ENCODE measurements at regions not wholly inside any gene's neighbourhood (a gene's known extent, or its start where the extent isn't known, plus 50 kb on each side); places are given as distances from the start of the nearest gene placed in this dataset.

- DNase-seq (ENCODE audit: low spot score), result no peak
- TF ChIP-seq, protein P1, sequence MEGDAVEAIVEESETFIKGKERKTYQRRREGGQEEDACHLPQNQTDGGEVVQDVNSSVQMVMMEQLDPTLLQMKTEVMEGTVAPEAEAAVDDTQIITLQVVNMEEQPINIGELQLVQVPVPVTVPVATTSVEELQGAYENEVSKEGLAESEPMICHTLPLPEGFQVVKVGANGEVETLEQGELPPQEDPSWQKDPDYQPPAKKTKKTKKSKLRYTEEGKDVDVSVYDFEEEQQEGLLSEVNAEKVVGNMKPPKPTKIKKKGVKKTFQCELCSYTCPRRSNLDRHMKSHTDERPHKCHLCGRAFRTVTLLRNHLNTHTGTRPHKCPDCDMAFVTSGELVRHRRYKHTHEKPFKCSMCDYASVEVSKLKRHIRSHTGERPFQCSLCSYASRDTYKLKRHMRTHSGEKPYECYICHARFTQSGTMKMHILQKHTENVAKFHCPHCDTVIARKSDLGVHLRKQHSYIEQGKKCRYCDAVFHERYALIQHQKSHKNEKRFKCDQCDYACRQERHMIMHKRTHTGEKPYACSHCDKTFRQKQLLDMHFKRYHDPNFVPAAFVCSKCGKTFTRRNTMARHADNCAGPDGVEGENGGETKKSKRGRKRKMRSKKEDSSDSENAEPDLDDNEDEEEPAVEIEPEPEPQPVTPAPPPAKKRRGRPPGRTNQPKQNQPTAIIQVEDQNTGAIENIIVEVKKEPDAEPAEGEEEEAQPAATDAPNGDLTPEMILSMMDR (IDR thresholded peaks at IDR 0.05; ENCODE audit: borderline replicate concordance, control extremely low read depth, extremely low read depth, insufficient read depth, missing control alignments), result no peak
- in situ Hi-C loops (cut with MboI; ENCODE audit: low sequenced_read_pairs, unreplicated experiment), result no loop called here
These were observed 729.0 kb downstream of the KCNJ3 start for GRCh38 chr2:155427470-155427869.

GRCh38 chr2:155424518-155424917 lies 726.0 kb downstream of the KCNJ3 start:
- DNase-seq (ENCODE audit: low spot score), result no peak
- TF ChIP-seq, protein P1 (IDR thresholded peaks at IDR 0.05; ENCODE audit: borderline replicate concordance, control extremely low read depth, extremely low read depth, insufficient read depth, missing control alignments), result no peak
- in situ Hi-C loops (cut with MboI; ENCODE audit: low sequenced_read_pairs, unreplicated experiment), result no loop called here

DNA sequence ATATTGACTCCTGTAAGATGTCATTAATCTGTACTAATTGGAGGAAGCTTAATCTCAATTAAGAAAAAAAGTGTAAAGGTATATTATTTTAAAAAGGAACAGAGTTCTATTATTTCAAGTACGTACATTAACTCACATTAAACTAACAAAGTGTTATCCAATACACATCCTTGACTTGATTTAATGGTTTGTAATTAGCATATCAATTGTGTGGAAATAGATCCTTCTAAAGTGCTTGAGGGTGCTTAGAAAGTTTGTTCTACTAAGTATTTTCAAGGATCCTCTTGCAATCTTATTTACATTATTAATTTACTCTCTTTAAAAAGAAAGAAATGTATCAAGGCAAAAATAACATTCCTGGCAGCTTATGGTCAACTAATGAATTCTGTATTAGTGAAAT lies 720.3 kb downstream of the KCNJ3 start:
- no peak for DNase-seq (ENCODE audit: low spot score)
- in situ Hi-C loops (cut with MboI; ENCODE audit: low sequenced_read_pairs, unreplicated experiment), result no loop called here
- TF ChIP-seq, protein P1 (IDR thresholded peaks at IDR 0.05; ENCODE audit: borderline replicate concordance, control extremely low read depth, extremely low read depth, insufficient read depth, missing control alignments), result no peak

- in situ Hi-C loops (cut with MboI; ENCODE audit: low sequenced_read_pairs, unreplicated experiment), result no loop called here
- no peak for DNase-seq (ENCODE audit: low spot score)
- TF ChIP-seq, protein P1 (IDR thresholded peaks at IDR 0.05; ENCODE audit: borderline replicate concordance, control extremely low read depth, extremely low read depth, insufficient read depth, missing control alignments), result no peak
These were observed 714.1 kb downstream of the KCNJ3 start for GRCh38 chr2:155412598-155412997.

- in situ Hi-C loops (cut with MboI; ENCODE audit: low sequenced_read_pairs, unreplicated experiment), result no loop called here
- DNase-seq (ENCODE audit: low spot score), result no peak
- TF ChIP-seq, protein P1 (IDR thresholded peaks at IDR 0.05; ENCODE audit: borderline replicate concordance, control extremely low read depth, extremely low read depth, insufficient read depth, missing control alignments), result no peak
These were observed 706.0 kb downstream of the KCNJ3 start for GRCh38 chr2:155404433-155405002.

- DNase-seq (ENCODE audit: low spot score), result no peak
- TF ChIP-seq, protein P1 (IDR thresholded peaks at IDR 0.05; ENCODE audit: borderline replicate concordance, control extremely low read depth, extremely low read depth, insufficient read depth, missing control alignments), result no peak
- in situ Hi-C loops (cut with MboI; ENCODE audit: low sequenced_read_pairs, unreplicated experiment), result no loop called here
These were observed 694.9 kb downstream of the KCNJ3 start for GRCh38 chr2:155393406-155393805.

Measured in GM13976 (cell line).